H1 (cell line): ENCODE measurements at regions not wholly inside any gene's neighbourhood (a gene's known extent, or its start where the extent isn't known, plus 50 kb on each side); places are given as distances from the start of the nearest gene placed in this dataset.

Experiments
- EZH2 ChIP-seq: fragments of 200-600 bp; sonication (generic); IDR thresholded peaks from 2 replicates; pipeline ENCODE4 v1.7.1; 2012; ENCODE audit warnings: low read depth, mild to moderate bottlenecking, moderate library complexity, low read length, inconsistent platforms; ENCODE audit not compliant: severe bottlenecking

- no peak for TF ChIP-seq EZH2
Observed at GRCh38 chr2:204321027-204321800, 224.1 kb upstream of the PARD3B start (continued).
